Skeletal muscle tissue (tissue), 3 donors: ENCODE measurements at regions not wholly inside any gene's neighbourhood (a gene's known extent, or its start where the extent isn't known, plus 50 kb on each side); places are given as distances from the start of the nearest gene placed in this dataset.

Experiments
- H3K27ac ChIP-seq: one replicate; pipeline ENCODE4 v1.7.0; 2013; ENCODE audit warnings: mild to moderate bottlenecking, low read depth, low read length, inconsistent platforms
- H3K27me3 ChIP-seq, 3 donors: one replicate each; pipeline ENCODE4 v1.7.0; 2013; ENCODE audit warnings: low read length in 3 of 3; ENCODE audit not compliant: control insufficient read depth in 3 of 3, insufficient read depth in 3 of 3
- H3K36me3 ChIP-seq, 3 donors: one replicate each; pipeline ENCODE4 v1.7.0; 2013; ENCODE audit warnings: low read length in 3 of 3; ENCODE audit not compliant: control insufficient read depth in 3 of 3, insufficient read depth in 3 of 3
- H3K4me1 ChIP-seq, 3 donors: one replicate each; pipeline ENCODE4 v1.7.0; 2013; ENCODE audit warnings: low read length in 3 of 3, mild to moderate bottlenecking in 3 of 3; ENCODE audit not compliant: control insufficient read depth in 3 of 3, insufficient read depth in 3 of 3
- H3K4me3 ChIP-seq, 3 donors: one replicate each; pipeline ENCODE4 v1.7.0; 2013; ENCODE audit warnings: low read length in 3 of 3
- H3K9ac ChIP-seq, 3 donors: one replicate each; pipeline ENCODE4 v1.7.0; 2013; ENCODE audit warnings: low read length in 3 of 3, mild to moderate bottlenecking in 3 of 3, moderate library complexity in 2 of 3, low read depth in 1 of 3
- H3K9me3 ChIP-seq, 3 donors: one replicate each; pipeline ENCODE4 v1.7.0; 2013; ENCODE audit warnings: low read length in 3 of 3; ENCODE audit not compliant: control insufficient read depth in 3 of 3
- donor health status: Osteomylitis.

DNA sequence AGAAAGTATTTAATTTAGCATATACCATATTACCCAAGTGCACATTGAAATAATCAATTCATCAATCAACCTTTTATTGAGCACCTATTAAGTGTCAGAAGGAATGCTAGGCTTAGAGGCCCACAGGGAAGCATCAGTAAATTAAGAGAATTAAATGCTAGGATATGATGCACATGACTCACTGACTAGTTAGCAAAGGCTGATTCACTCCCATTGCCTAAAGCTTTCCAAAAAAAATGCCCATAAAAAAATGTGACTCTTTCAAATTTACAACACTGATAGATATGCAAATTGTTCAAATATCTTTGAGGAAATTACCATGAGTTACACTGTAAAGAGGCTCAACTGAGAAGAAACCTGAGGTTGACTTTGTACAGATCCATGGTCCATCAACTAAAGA, 883.3 kb downstream of the CDH11 start:
- no peaks in the 10 kb centered on the region for H3K36me3 ChIP-seq
- no peak overlapping the region for H3K9ac ChIP-seq
- no peak overlapping the region for H3K4me3 ChIP-seq
- peaks cover 13 to 24% (median 14%) of the 10 kb centered on the region in 3 donors for H3K4me1 ChIP-seq
- H3K27ac ChIP-seq, result no peak overlapping the region
- H3K27me3 ChIP-seq, result no peaks in the 10 kb centered on the region
- no peaks in the 10 kb centered on the region for H3K9me3 ChIP-seq

- Histone ChIP-seq H3K9me3 (no peaks in the 10 kb centered on the region), H3K27ac (no peak overlapping the region), H3K4me3 (no peak overlapping the region), H3K36me3 (no peaks in the 10 kb centered on the region), H3K27me3 (no peaks in the 10 kb centered on the region), H3K4me1 (peaks cover 10 to 20% (median 13%) of the 10 kb centered on the region in 3 donors), H3K9ac (no peak overlapping the region)
Measured at GRCh38 chr16:64236316-64236715, 885.5 kb downstream of the CDH11 start.

DNA sequence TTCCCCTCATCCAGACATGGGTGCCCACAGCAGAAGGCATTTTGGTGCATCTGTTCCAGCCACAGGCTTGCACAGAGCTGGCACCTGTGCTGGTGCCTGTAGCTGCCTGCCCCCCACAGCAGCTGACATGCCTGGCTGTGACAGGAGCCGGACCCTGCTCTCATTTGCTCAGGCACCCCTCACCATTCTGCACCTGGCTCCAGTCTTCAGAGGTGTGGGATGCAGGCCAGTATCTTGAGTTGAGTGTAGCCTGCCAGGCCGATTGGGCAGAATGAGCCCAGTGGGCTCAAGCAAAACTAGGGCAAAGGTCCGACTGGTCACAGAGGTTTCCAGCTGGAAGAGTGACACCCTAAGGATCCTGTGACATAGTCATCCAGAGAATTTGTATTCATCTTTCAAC, 887.7 kb downstream of the CDH11 start:
- no peak overlapping the region for H3K27ac ChIP-seq
- H3K36me3 ChIP-seq, result no peaks in the 10 kb centered on the region
- no peaks in the 10 kb centered on the region for H3K27me3 ChIP-seq
- peaks cover 0 to 2% (median 0%) of the 10 kb centered on the region in 3 donors for H3K9me3 ChIP-seq
- H3K4me1 ChIP-seq, result peaks cover 10 to 20% (median 13%) of the 10 kb centered on the region in 3 donors
- no peak overlapping the region for H3K4me3 ChIP-seq
- H3K9ac ChIP-seq, result no peak overlapping the region

DNA sequence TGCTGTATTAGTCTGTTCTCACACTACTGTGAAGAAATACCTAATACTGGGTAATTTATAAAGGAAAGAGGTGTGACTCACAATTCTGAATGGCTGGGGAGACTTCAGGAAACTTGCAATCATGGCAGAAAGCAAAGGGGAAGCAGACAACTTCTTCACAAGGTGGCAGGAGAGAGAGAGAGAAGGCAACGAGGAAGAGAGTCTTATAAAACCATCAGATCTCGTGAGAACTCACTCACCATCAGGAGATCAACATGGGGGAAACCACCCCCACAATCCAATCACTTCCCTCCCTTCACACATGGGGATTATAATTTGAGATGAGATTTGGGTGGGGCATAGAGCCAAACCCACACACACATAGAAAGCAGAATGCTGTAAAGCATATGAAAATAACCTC, 896.2 kb downstream of the CDH11 start:
- Histone ChIP-seq H3K36me3 (no peaks in the 10 kb centered on the region), H3K9me3 (peaks cover 0 to 2% (median 0%) of the 10 kb centered on the region in 3 donors), H3K27ac (no peak overlapping the region), H3K4me1 (no peaks in the 10 kb centered on the region), H3K4me3 (no peak overlapping the region), H3K9ac (no peak overlapping the region), H3K27me3 (no peaks in the 10 kb centered on the region)

GRCh38 chr16:64225036-64225435, 896.8 kb downstream of the CDH11 start:
- no peaks in the 10 kb centered on the region for H3K36me3 ChIP-seq
- H3K27me3 ChIP-seq, result no peaks in the 10 kb centered on the region
- H3K9ac ChIP-seq, result no peak overlapping the region
- H3K4me3 ChIP-seq, result no peak overlapping the region
- H3K27ac ChIP-seq, result no peak overlapping the region
- no peaks in the 10 kb centered on the region for H3K9me3 ChIP-seq
- no peaks in the 10 kb centered on the region for H3K4me1 ChIP-seq

DNA sequence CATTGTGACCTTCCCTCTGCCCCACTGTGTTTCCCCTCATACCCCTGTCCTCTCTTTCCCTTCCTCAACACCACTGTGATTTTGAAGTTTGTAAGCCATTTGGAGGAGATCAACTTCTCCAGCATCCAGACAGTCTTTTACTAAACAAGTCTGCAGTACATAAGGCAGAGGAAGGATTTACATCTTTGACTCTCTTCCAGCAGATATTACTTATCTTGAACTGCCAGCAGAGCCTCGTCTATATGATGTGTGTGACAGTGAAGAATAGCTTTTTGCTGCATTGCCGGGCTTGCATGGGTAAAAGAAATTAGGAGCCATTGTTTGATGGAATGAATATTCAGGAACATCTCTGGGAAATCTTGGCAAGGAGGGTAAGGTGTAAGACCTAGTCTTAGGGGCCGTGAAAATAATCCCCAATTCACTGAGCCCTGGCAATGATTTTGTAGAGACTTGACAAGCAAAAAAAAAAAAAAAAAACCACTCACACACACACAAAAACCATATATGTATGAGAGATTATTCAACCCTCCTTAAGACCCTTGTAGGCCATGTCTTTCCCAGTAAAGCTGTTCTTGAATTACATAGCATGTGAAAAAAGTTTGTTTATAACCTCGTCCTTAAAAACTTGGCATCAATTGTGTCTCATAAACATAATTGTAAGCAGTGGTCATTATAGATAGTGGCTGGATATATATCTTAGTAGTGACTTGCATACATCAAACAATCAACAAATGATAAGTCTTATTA, 903.9 kb downstream of the CDH11 start:
- H3K27ac ChIP-seq, result no peak overlapping the region
- H3K4me3 ChIP-seq, result no peak overlapping the region
- H3K27me3 ChIP-seq, result no peaks in the 10 kb centered on the region
- no peaks in the 10 kb centered on the region for H3K4me1 ChIP-seq
- no peaks in the 10 kb centered on the region for H3K36me3 ChIP-seq
- no peak overlapping the region for H3K9ac ChIP-seq
- no peaks in the 10 kb centered on the region for H3K9me3 ChIP-seq

GRCh38 chr16:64215730-64216129, 906.1 kb downstream of the CDH11 start:
- no peaks in the 10 kb centered on the region for H3K27me3 ChIP-seq
- no peak overlapping the region for H3K27ac ChIP-seq
- no peak overlapping the region for H3K9ac ChIP-seq
- H3K4me3 ChIP-seq, result no peak overlapping the region
- H3K9me3 ChIP-seq, result no peaks in the 10 kb centered on the region
- no peaks in the 10 kb centered on the region for H3K4me1 ChIP-seq
- no peaks in the 10 kb centered on the region for H3K36me3 ChIP-seq

- Histone ChIP-seq H3K9ac (no peak overlapping the region), H3K27ac (no peak overlapping the region), H3K4me3 (no peak overlapping the region), H3K4me1 (no peaks in the 10 kb centered on the region), H3K36me3 (no peaks in the 10 kb centered on the region), H3K9me3 (no peaks in the 10 kb centered on the region), H3K27me3 (no peaks in the 10 kb centered on the region)
Measured at GRCh38 chr16:64211331-64211730, 910.5 kb downstream of the CDH11 start.

GRCh38 chr16:64206862-64207261, 915.0 kb downstream of the CDH11 start:
- Histone ChIP-seq H3K27ac (no peak overlapping the region), H3K27me3 (no peaks in the 10 kb centered on the region), H3K36me3 (no peaks in the 10 kb centered on the region), H3K9me3 (no peaks in the 10 kb centered on the region), H3K4me1 (no peaks in the 10 kb centered on the region), H3K4me3 (no peak overlapping the region), H3K9ac (no peak overlapping the region)

DNA sequence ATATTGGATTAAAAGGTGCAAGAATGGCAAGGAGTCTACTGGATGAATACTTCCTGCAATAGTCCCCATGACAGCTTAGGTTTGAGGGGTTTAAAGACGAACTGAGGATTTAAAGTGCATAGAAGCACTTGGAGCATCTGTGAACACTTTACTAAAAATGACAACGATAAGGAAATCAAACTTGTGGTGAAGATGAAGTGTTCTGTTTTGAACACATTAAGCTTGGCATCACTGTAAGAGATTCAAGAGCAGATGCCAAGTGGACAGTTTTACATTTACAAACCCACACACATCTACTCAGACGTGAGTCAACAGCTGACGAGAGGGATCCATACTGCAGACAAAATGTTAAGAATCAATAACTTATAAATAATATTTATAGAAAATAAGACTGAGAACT, 918.7 kb downstream of the CDH11 start:
- Histone ChIP-seq H3K9ac (no peak overlapping the region), H3K4me1 (no peaks in the 10 kb centered on the region), H3K36me3 (no peaks in the 10 kb centered on the region), H3K9me3 (no peaks in the 10 kb centered on the region), H3K27me3 (no peaks in the 10 kb centered on the region), H3K27ac (no peak overlapping the region), H3K4me3 (no peak overlapping the region)
